Erythroblast (primary cell): ENCODE measurements at regions not wholly inside any gene's neighbourhood (a gene's known extent, or its start where the extent isn't known, plus 50 kb on each side); places are given as distances from the start of the nearest gene placed in this dataset.

ENCODE experiments used
- GATA1 ChIP-seq: IDR thresholded peaks from 2 replicates; pipeline ENCODE4 v1.6.1; 2011; ENCODE audit warnings: low read depth, mild to moderate bottlenecking, control low read depth, low read length, moderate library complexity
- POLR2A ChIP-seq: IDR thresholded peaks from 2 replicates; pipeline ENCODE4 v1.6.1; 2011; ENCODE audit warnings: mild to moderate bottlenecking, low read length

- TF ChIP-seq POLR2A (no peak), GATA1 (no peak)
Measured at GRCh38 chr9:81174023-81174422, 515.3 kb downstream of the TLE1 start.
